ENCODE measurements at regions not wholly inside any gene's neighbourhood (a gene's known extent, or its start where the extent isn't known, plus 50 kb on each side); places are given as distances from the start of the nearest gene placed in this dataset.
"Not testable (repeated sequence)": the region's sequence is repeated elsewhere in the genome, so short reads cannot be mapped to it uniquely, and the experiment has no call there.

DNA sequence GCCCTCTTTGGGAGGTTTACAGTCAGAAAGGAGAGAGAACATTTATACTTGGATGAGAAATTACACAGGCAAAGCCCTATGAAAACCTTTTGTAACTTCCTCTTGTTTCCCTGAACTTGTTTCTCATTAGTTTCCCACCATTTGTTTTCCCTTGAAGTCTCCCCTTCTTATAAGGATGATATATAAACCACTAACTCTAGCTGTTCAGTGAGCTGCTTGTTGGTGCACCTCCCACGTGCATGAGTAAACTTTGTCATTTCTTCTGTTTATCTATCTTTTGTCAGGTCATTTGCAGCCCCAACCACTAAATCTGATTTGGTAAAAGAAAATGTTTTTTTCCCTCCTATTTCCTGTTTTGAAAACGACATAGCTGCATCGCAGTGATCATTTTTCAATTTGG is 919.9 kb downstream of the SLITRK1 start:
- no peak for DNase-seq (ENCODE audit: low read depth in 1 of 2, low spot score in 1 of 2)
- in situ Hi-C loops (cut with HindIII; ENCODE audit: low pct_unique_long_range_greater_than_20kb, low sequenced_read_pairs): no loop called here
- no peak for TF ChIP-seq JUND (IDR thresholded peaks at IDR 0.05; ENCODE audit: low read depth)

DNA sequence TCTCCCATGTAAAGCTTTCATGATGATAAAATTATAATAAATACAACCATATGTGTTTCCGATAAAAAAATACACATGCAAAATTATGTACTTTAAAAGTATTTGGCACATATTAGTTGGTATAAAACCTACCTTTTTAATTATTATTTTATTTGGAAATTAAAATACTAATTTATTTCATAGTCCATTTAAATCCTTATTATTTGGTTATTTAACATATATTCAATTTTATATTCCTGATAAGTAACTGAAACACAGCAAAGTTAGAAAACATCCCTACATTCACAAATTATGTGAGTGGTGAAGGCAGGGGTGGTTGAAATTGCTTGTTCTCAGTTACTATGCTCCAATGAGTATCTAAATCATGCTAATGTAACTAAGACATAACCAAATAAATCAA is 920.5 kb downstream of the SLITRK1 start:
- TF ChIP-seq JUND (IDR thresholded peaks at IDR 0.05; ENCODE audit: low read depth): no peak
- DNase-seq (ENCODE audit: low read depth in 1 of 2, low spot score in 1 of 2): no peak
- in situ Hi-C loops (cut with HindIII; ENCODE audit: low pct_unique_long_range_greater_than_20kb, low sequenced_read_pairs): no loop called here

DNA sequence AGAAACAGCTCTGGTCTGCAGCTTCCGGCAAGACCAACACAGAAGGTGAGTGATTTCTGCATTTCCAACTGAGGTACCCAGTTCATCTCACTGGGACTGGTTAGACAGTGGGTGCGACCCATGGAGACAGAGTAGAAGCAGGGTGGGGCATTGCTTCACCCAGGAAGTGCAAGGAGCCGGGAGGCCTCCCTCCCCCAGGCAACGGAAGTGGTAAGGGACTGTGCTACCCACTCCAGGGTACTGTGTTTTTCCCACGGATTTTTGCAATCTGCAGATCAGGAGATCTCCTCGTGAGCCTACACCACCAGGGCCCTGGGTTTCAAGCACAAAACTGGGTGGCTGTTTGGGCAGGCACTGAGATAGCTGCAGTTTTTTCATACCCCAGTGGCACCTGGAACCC is 929.9 kb downstream of the SLITRK1 start:
- in situ Hi-C loops (cut with HindIII; ENCODE audit: low pct_unique_long_range_greater_than_20kb, low sequenced_read_pairs); DNase-seq (ENCODE audit: low read depth in 1 of 2, low spot score in 1 of 2): not testable (repeated sequence)

DNA sequence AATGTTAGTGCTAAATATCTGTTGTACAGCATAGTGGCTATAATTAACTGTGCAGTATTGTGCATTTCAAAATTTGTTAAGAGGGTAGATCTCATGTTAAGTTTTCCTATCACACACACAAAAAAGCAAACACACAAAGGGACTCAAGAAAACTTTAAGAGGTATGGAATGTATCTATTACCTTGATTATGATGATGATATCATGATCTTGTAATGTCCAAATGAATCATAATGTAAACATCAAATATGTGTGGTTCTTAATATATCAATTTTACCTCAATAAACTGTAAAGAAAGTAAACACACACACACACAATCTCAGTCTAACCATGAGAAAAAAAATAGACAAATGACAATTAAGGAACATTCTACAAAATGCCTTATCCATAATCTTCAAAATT is 934.6 kb downstream of the SLITRK1 start:
- no peak for DNase-seq (ENCODE audit: low read depth in 1 of 2, low spot score in 1 of 2)
- in situ Hi-C loops (cut with HindIII; ENCODE audit: low pct_unique_long_range_greater_than_20kb, low sequenced_read_pairs): no loop called here
- TF ChIP-seq JUND (IDR thresholded peaks at IDR 0.05; ENCODE audit: low read depth): no peak

DNA sequence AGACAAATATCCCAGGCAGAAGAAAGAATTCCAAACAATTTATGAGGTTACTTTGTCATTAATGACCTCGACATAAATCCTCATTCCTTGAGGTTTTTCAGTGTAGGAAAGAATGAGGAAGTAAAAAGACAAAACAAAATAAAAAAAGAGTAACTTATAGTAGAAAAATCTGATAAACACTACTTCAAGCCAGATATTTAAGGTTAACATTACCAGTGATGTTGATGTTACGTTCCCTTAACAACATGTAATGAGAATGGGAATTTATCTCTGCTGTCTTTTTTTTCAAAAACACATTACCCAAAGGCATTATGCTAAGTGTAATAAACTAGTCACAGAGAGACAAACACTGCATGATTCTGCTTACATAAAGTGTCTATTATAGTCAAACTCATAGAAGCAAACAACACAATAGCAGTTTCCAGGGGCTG is 935.1 kb downstream of the SLITRK1 start:
- in situ Hi-C loops (cut with HindIII; ENCODE audit: low pct_unique_long_range_greater_than_20kb, low sequenced_read_pairs): no loop called here
- TF ChIP-seq JUND (IDR thresholded peaks at IDR 0.05; ENCODE audit: low read depth): no peak
- DNase-seq (ENCODE audit: low read depth in 1 of 2, low spot score in 1 of 2): peak in 1 of 2 experiments; percentile 6

DNA sequence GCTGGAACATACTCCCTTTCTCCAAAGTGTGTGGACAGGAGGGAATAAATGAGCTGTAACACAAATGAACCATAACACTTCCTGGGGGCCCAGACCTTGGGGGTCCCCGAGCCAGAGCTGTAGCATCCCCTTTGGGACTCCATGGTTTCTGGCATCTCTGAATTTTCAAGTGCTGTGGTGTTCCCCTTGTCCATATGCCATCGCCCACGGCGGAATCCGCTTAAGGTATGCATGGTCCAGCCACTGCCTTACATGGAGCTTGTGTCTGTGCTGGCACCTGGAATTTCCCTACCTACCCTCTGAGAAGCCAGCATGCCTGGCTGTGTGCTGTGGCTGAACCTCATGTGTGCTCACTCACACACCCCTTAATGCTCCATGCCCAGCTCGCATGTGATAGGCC is 943.6 kb downstream of the SLITRK1 start:
- no peak for TF ChIP-seq JUND (IDR thresholded peaks at IDR 0.05; ENCODE audit: low read depth)
- no peak for DNase-seq (ENCODE audit: low read depth in 1 of 2, low spot score in 1 of 2)
- in situ Hi-C loops (cut with HindIII; ENCODE audit: low pct_unique_long_range_greater_than_20kb, low sequenced_read_pairs): no loop called here

DNA sequence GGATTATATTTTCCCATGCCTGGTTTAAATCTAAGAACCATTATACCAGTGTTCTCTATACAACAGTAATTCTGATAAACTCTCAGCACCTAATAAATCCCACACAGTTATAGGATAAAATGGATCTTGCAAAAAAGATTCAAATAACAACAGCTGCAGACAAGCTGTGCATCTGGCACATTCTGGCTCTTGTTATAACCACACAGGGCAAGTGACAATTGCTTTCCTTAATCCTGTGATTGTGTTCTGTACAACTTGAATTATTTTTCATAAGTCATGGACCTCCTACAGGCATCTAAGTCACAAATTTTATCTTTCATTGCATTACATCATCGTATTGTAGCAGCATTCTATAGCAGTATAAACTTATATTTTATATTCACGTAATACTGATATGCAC is 948.3 kb downstream of the SLITRK1 start:
- in situ Hi-C loops (cut with HindIII; ENCODE audit: low pct_unique_long_range_greater_than_20kb, low sequenced_read_pairs): no loop called here
- no peak for TF ChIP-seq JUND (IDR thresholded peaks at IDR 0.05; ENCODE audit: low read depth)
- DNase-seq (ENCODE audit: low read depth in 1 of 2, low spot score in 1 of 2): no peak

DNA sequence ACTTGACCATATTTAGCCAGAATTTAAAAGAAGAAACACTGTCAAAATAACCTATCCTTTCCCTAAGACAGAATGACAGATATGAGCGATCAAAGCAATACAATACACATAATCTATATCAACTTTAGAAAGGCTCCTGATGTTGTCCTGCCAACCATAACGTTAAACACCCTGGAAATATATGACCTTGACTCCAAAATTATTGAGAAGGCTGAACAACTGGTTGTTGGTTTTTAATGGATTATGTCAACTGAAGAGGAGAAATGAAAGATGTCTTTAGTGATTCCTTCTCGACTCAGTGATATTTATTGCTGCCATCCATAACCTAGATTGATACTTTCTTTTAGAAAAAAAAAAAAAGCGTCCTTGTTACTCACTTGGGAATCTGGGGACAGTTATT is 957.2 kb downstream of the SLITRK1 start:
- TF ChIP-seq JUND (IDR thresholded peaks at IDR 0.05; ENCODE audit: low read depth): no peak
- in situ Hi-C loops (cut with HindIII; ENCODE audit: low pct_unique_long_range_greater_than_20kb, low sequenced_read_pairs): no loop called here
- no peak for DNase-seq (ENCODE audit: low read depth in 1 of 2, low spot score in 1 of 2)

DNA sequence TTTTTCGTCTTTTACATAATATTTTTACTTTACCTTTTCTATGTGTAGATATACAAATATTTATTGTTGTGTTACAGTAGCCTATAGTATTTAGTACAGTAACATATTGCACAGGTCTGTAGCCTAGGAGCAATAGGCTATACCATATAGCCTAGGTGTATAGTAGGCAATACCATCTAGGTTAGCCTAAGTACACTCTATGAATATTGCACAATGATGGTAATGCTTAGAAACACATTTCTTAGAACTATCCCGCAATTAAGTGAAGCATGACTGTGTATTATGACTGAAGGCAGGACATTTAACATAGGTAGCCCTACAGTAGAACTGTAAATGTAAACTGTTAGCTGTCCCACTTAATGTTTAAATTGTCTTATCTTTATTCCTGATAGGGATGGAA is 964.3 kb downstream of the SLITRK1 start:
- in situ Hi-C loops (cut with HindIII; ENCODE audit: low pct_unique_long_range_greater_than_20kb, low sequenced_read_pairs): no loop called here
- no peak for DNase-seq (ENCODE audit: low read depth in 1 of 2, low spot score in 1 of 2)
- no peak for TF ChIP-seq JUND (IDR thresholded peaks at IDR 0.05; ENCODE audit: low read depth)

DNA sequence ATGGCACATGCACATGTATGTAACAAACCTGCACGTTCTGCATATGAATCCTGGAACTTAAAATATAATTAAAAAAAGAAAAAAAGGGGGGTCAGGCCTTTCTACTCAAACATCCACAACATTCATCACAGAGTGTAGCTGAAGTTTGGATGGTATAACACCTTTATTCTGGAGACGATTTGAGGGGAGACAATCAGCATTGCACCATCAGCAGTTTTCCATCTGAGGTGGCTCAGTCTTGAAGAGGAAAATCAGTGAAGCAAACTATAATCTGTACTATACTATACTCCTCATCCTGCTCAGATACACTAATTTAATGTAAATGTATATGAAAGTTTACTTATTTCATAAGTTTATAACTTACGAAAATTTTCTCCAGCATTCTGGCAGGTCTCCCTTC is 969.7 kb downstream of the SLITRK1 start:
- TF ChIP-seq JUND (IDR thresholded peaks at IDR 0.05; ENCODE audit: low read depth): no peak
- no peak for DNase-seq (ENCODE audit: low read depth in 1 of 2, low spot score in 1 of 2)
- in situ Hi-C loops (cut with HindIII; ENCODE audit: low pct_unique_long_range_greater_than_20kb, low sequenced_read_pairs): no loop called here

DNA sequence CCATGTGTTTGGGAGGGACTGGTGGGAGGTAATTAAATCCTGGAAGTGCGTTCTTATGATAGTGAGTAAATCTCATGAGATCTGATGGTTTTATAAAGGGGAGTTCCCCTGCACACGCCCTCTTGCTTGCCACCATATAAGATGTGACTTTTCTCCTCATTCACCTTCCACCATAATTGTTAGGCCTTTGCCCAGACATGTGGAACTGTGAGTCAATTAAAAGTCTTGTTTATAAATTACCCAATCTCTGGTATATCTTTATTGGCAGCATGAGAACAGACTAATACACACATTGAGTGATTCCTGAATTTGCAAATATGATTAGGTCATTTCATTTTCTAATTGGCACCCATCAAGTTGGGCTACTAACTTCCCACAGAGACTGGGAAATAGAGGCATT is 977.2 kb downstream of the SLITRK1 start:
- in situ Hi-C loops (cut with HindIII; ENCODE audit: low pct_unique_long_range_greater_than_20kb, low sequenced_read_pairs): no loop called here
- DNase-seq (ENCODE audit: low read depth in 1 of 2, low spot score in 1 of 2): no peak
- TF ChIP-seq JUND (IDR thresholded peaks at IDR 0.05; ENCODE audit: low read depth): no peak

DNA sequence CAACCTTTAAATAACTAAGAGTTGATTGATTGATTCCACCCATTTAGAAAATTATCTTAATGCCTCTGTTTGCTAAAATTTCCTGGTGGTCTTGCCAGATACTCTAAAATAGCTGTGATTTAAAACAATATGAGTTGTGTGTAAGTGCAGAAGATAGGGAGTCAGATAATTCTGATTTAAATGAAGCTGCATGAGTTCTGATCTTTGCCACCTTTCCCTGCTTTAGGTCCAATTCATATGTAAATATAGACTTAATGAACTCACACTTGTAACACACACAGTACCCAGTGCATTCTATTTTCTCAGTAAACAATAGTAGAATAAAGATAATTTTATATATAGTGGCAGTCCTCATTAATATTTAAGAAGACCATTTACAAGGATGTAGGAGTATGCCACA is 981.8 kb downstream of the SLITRK1 start:
- DNase-seq (ENCODE audit: low read depth in 1 of 2, low spot score in 1 of 2): no peak
- TF ChIP-seq JUND (IDR thresholded peaks at IDR 0.05; ENCODE audit: low read depth): no peak
- in situ Hi-C loops (cut with HindIII; ENCODE audit: low pct_unique_long_range_greater_than_20kb, low sequenced_read_pairs): no loop called here

DNA sequence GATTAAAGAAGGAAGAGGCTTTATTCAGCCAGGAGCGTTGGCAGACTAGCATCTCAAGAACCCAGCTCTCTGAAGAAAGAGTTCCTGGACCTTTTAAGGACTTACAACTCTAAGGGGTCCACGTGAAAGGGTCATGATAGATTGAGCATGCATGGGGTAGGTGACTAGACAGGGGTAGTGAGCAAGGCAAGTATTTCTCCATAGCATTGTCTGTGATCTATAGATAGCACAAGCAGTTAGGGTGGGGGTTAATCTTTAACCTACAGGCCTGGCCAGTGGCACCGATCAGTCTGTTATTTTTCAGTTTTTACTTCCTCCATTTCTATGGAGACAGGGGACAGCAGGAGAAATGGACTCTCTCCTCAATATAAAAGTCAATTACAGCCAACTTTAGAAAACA is 983.7 kb downstream of the SLITRK1 start:
- in situ Hi-C loops (cut with HindIII; ENCODE audit: low pct_unique_long_range_greater_than_20kb, low sequenced_read_pairs): no loop called here
- TF ChIP-seq JUND (IDR thresholded peaks at IDR 0.05; ENCODE audit: low read depth): no peak
- no peak for DNase-seq (ENCODE audit: low read depth in 1 of 2, low spot score in 1 of 2)

DNA sequence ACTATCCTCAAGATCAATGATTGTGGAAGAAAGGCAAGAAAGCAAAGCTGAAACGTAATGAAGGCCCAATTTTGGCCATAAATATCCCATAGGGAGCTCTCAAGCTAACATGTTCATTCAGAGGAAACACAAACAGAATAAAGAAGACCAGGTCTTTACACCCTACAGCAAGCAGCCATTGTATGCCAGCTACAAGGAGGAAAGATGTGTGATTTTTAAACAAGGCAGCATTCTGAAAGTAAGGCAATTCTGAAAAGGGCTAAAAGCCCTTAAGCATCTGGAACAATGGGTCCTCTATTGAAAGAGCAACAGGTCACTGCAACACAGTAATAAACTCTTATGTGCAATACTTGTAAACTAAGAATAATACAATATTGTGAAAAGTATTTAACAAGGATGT is 1002.4 kb downstream of the SLITRK1 start:
- DNase-seq (ENCODE audit: low read depth in 1 of 2, low spot score in 1 of 2): no peak
- TF ChIP-seq JUND (IDR thresholded peaks at IDR 0.05; ENCODE audit: low read depth): no peak
- in situ Hi-C loops (cut with HindIII; ENCODE audit: low pct_unique_long_range_greater_than_20kb, low sequenced_read_pairs): no loop called here

DNA sequence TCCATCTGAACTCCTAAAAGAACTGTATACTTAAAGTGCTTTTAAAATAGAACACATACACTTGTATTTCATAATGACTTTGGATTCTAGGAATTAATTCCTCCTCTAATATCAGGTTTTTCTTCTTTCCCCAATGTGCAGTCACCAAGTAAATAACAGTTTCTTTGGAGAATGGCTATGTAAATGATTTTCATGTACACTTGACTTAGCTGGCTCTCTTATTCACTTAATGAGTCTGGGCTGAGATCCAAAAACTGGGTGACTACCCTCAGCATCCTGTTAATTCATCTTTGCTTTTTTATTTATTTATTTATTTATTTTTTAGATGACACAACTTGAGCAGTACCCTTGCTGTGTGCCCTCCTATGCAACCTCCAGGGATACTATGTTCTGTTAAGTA is 1003.7 kb downstream of the SLITRK1 start:
- in situ Hi-C loops (cut with HindIII; ENCODE audit: low pct_unique_long_range_greater_than_20kb, low sequenced_read_pairs): no loop called here
- DNase-seq (ENCODE audit: low read depth in 1 of 2, low spot score in 1 of 2): peak in 1 of 2 experiments; percentile 43
- TF ChIP-seq JUND (IDR thresholded peaks at IDR 0.05; ENCODE audit: low read depth): no peak

All from T47D (cell line).